OCI-LY3 (cell line): ENCODE measurements at regions not wholly inside any gene's neighbourhood (a gene's known extent, or its start where the extent isn't known, plus 50 kb on each side); places are given as distances from the start of the nearest gene placed in this dataset.

Experiments
- H2AFZ ChIP-seq: fragments of 200-600, 300-600 bp; shearing (Covaris generic); 2 replicates; pipeline ENCODE4 v1.6.0; 2014; ENCODE audit warnings: antibody characterized with exemption, low read depth, low read length
- H3K27ac ChIP-seq: fragments of 200-600, 300-600 bp; sonication (generic); 2 replicates; pipeline ENCODE4 v1.5.1; 2014; ENCODE audit warnings: mild to moderate bottlenecking, low read length, moderate library complexity, mixed read lengths
- H3K27me3 ChIP-seq: fragments of 200-600, 300-600 bp; sonication (generic); 2 replicates; pipeline ENCODE4 v1.6.1; 2014; ENCODE audit warnings: low read depth, low read length, mixed read lengths
- H3K36me3 ChIP-seq: fragments of 200-600, 300-600 bp; sonication (generic); replicated peaks from 2 replicates; pipeline ENCODE3; 2014; ENCODE audit warnings: low read depth, low read length, mixed read lengths
- H3K4me1 ChIP-seq: fragments of 300-600, 200-600 bp; sonication (generic); 2 replicates; pipeline ENCODE4 v1.6.1; 2014; ENCODE audit warnings: low read length, mixed read lengths
- H3K4me2 ChIP-seq: fragments of 200-600, 300-600 bp; sonication (generic); 2 replicates; pipeline ENCODE4 v1.6.1; 2014; ENCODE audit warnings: low read length, mixed read lengths
- H3K4me3 ChIP-seq: fragments of 300-600, 200-600 bp; sonication (generic); 2 replicates; pipeline ENCODE4 v1.5.1; 2014; ENCODE audit warnings: antibody characterized with exemption, mild to moderate bottlenecking, low read length, moderate library complexity
- H3K79me2 ChIP-seq: fragments of 300-600, 200-600 bp; shearing (Covaris generic); 2 replicates; pipeline ENCODE4 v1.6.1; 2014; ENCODE audit warnings: mild to moderate bottlenecking, low read length, mixed read lengths
- H3K9ac ChIP-seq: fragments of 300-600, 200-600 bp; shearing (Covaris generic); 2 replicates; pipeline ENCODE4 v1.6.0; 2014; ENCODE audit warnings: mild to moderate bottlenecking, low read length, moderate library complexity
- H3K9me3 ChIP-seq: fragments of 200-600, 300-600 bp; shearing (Covaris generic); 2 replicates; pipeline ENCODE4 v1.6.1; 2014; ENCODE audit warnings: low read length, mixed read lengths; ENCODE audit not compliant: insufficient read depth
- H4K20me1 ChIP-seq: fragments of 200-600, 300-600 bp; sonication (generic); 2 replicates; pipeline ENCODE4 v1.6.1; 2016; ENCODE audit warnings: low read length, mixed read lengths; ENCODE audit not compliant: insufficient read depth
- CTCF ChIP-seq: fragments of 200-600, 300-600 bp; sonication (generic); IDR thresholded peaks from 2 replicates; pipeline ENCODE4 v1.5.1; 2014; ENCODE audit warnings: antibody characterized with exemption, low read length, low read depth
- EZH2phosphoT487 ChIP-seq: fragments of 200-600 bp; shearing (Covaris generic); IDR thresholded peaks from 2 replicates; pipeline ENCODE4 v1.6.1; 2018; ENCODE audit warnings: antibody characterized with exemption, mixed run types, low read depth

- Histone ChIP-seq H3K9me3 (no peaks in the 10 kb centered on the region), H3K9ac (no peak overlapping the region), H3K4me2 (peak overlapping the region; percentile 41), H4K20me1 (no peaks in the 10 kb centered on the region), H3K79me2 (no peaks in the 10 kb centered on the region), H3K36me3 (no peaks in the 10 kb centered on the region), H3K27ac (no peak overlapping the region), H3K4me3 (no peak overlapping the region), H3K4me1 (peaks cover 24% of the 10 kb centered on the region), H3K27me3 (no peaks in the 10 kb centered on the region), H2AFZ (no peak overlapping the region)
- TF ChIP-seq EZH2phosphoT487 = no peak
- TF ChIP-seq CTCF = no peak
Measured at GRCh38 chr6:97459986-97460385, 177.0 kb upstream of the MMS22L start.

GRCh38 chr6:97460394-97461080 is 177.5 kb upstream of the MMS22L start:
- Histone ChIP-seq H3K9me3 (no peaks in the 10 kb centered on the region), H3K27ac (no peak overlapping the region), H3K79me2 (no peaks in the 10 kb centered on the region), H3K4me2 (peak overlapping the region; percentile 41), H2AFZ (no peak overlapping the region), H3K4me1 (peaks cover 22% of the 10 kb centered on the region), H3K4me3 (0 out of 2 replicates have a peak overlapping the region, but pooled peaks have one; percentile 27), H3K9ac (no peak overlapping the region), H3K36me3 (no peaks in the 10 kb centered on the region), H4K20me1 (no peaks in the 10 kb centered on the region), H3K27me3 (no peaks in the 10 kb centered on the region)
- TF ChIP-seq EZH2phosphoT487 (no peak), CTCF (no peak)

GRCh38 chr6:97461218-97461617 is 178.2 kb upstream of the MMS22L start:
- no peak overlapping the region for H2AFZ ChIP-seq
- no peak overlapping the region for H3K4me2 ChIP-seq
- H3K79me2 ChIP-seq = no peaks in the 10 kb centered on the region
- no peaks in the 10 kb centered on the region for H4K20me1 ChIP-seq
- no peak overlapping the region for H3K27ac ChIP-seq
- no peaks in the 10 kb centered on the region for H3K9me3 ChIP-seq
- TF ChIP-seq EZH2phosphoT487 (no peak), CTCF (no peak)
- no peaks in the 10 kb centered on the region for H3K36me3 ChIP-seq
- no peaks in the 10 kb centered on the region for H3K27me3 ChIP-seq
- H3K4me3 ChIP-seq = no peak overlapping the region
- H3K4me1 ChIP-seq = peaks cover 22% of the 10 kb centered on the region
- no peak overlapping the region for H3K9ac ChIP-seq

GRCh38 chr6:97462031-97462430 is 179.0 kb upstream of the MMS22L start:
- H3K9me3 ChIP-seq = no peaks in the 10 kb centered on the region
- H3K9ac ChIP-seq = no peak overlapping the region
- H3K4me3 ChIP-seq = no peak overlapping the region
- TF ChIP-seq EZH2phosphoT487 (no peak), CTCF (no peak)
- H3K4me2 ChIP-seq = no peak overlapping the region
- H3K27me3 ChIP-seq = no peaks in the 10 kb centered on the region
- no peaks in the 10 kb centered on the region for H3K36me3 ChIP-seq
- H3K4me1 ChIP-seq = peaks cover 22% of the 10 kb centered on the region
- H3K79me2 ChIP-seq = no peaks in the 10 kb centered on the region
- H2AFZ ChIP-seq = no peak overlapping the region
- H3K27ac ChIP-seq = no peak overlapping the region
- no peaks in the 10 kb centered on the region for H4K20me1 ChIP-seq
